ENCODE measurements at regions not wholly inside any gene's neighbourhood (a gene's known extent, or its start where the extent isn't known, plus 50 kb on each side); places are given as distances from the start of the nearest gene placed in this dataset.

- Mint-ChIP-seq H3K27ac (no peak overlapping the region), H3K4me3 (no peak overlapping the region), H3K27me3 (ENCODE audit: low read depth) (peaks cover 6% of the 10 kb centered on the region), H3K9me3 (no peaks in the 10 kb centered on the region), H3K36me3 (ENCODE audit: low read depth) (no peaks in the 10 kb centered on the region), H3K4me1 (ENCODE audit: low read depth) (no peaks in the 10 kb centered on the region)
- CTCF ChIA-PET, result interaction anchor here (0.6 kb wide), 1 partner anchor 288 kb away, joined by 3 read pairs; no protein-coding TSS in a partner anchor
- DNase-seq, result no peak
- intact Hi-C loops (cut with micrococcal nuclease), result loop anchor here (10.0 kb wide), 1 partner anchor 232 kb away; no protein-coding TSS in a partner anchor
Measured at GRCh38 chr4:146577111-146577510, 55.4 kb upstream of the SLC10A7 start.

GRCh38 chr4:146582864-146583263, 55.8 kb upstream of the POU4F2 start:
- H3K27me3 Mint-ChIP-seq (ENCODE audit: low read depth), result peaks cover 2% of the 10 kb centered on the region
- CTCF ChIA-PET, result no interaction called here
- H3K4me1 Mint-ChIP-seq (ENCODE audit: low read depth), result no peaks in the 10 kb centered on the region
- H3K36me3 Mint-ChIP-seq (ENCODE audit: low read depth), result no peaks in the 10 kb centered on the region
- H3K9me3 Mint-ChIP-seq, result no peaks in the 10 kb centered on the region
- H3K4me3 Mint-ChIP-seq, result no peak overlapping the region
- no peak for DNase-seq
- no peak overlapping the region for H3K27ac Mint-ChIP-seq
- intact Hi-C loops (cut with micrococcal nuclease), result no loop called here

- Mint-ChIP-seq H3K27ac (no peak overlapping the region), H3K4me1 (ENCODE audit: low read depth) (no peaks in the 10 kb centered on the region), H3K9me3 (peaks cover 1% of the 10 kb centered on the region), H3K36me3 (ENCODE audit: low read depth) (no peaks in the 10 kb centered on the region), H3K27me3 (ENCODE audit: low read depth) (peaks cover 5% of the 10 kb centered on the region), H3K4me3 (no peak overlapping the region)
- CTCF ChIA-PET, result no interaction called here
- DNase-seq, result no peak
- intact Hi-C loops (cut with micrococcal nuclease), result no loop called here
Measured at GRCh38 chr4:146585761-146586333, 52.8 kb upstream of the POU4F2 start.

All from activated naive CD4-positive, alpha-beta T cell treated with anti-CD3 and anti-CD28 coated beads for 36 hours (primary cell).